GM12878 (cell line): ENCODE measurements at regions not wholly inside any gene's neighbourhood (a gene's known extent, or its start where the extent isn't known, plus 50 kb on each side); places are given as distances from the start of the nearest gene placed in this dataset.

Experiments
- ATAC-seq: fragments of 200-7000 bp; cut with Tn5 transposase; 3 replicates; pipeline ENCODE4 v1.9.1; 2020; ENCODE audit warnings: mild to moderate bottlenecking, moderate library complexity
- BruUV-seq: library from RNA; stranded (reverse); fragments of 400-500 nt; replicated peaks from 2 replicates; lab custom pipeline; 2021; lab: Mats Ljungman, UMichigan
- CTCF ChIA-PET: fragments of 300-600 bp; sonication (Branson Sonifier 250); formaldehyde crosslinking; extraction: SDS; loops from one replicate; lab custom pipeline; 2021; ENCODE audit warnings: inconsistent platforms; lab: Yijun Ruan, JAX
- POLR2A ChIA-PET: fragments of 350-600 bp; formaldehyde crosslinking; extraction: SDS; loops from one replicate; lab custom pipeline; 2021; ENCODE audit warnings: inconsistent platforms; lab: Charles Lee
- RAD21 ChIA-PET: fragments of 300-600 bp; sonication (Branson Sonifier 250); formaldehyde crosslinking; loops from one replicate; lab custom pipeline; 2023; ENCODE audit warnings: antibody characterized with exemption; ENCODE audit not compliant: unreplicated experiment; lab: Charles Lee
- SMC1A ChIA-PET: fragments of 300-600 bp; sonication (Branson Sonifier 250); formaldehyde crosslinking; loops from one replicate; lab custom pipeline; 2023; ENCODE audit not compliant: unreplicated experiment, uncharacterized antibody; lab: Charles Lee
- DNase-seq: peaks from one replicate; pipeline ENCODE4 v3.0.0-alpha.2; 2011; ENCODE audit warnings: low read depth, low spot score
- FAIRE-seq: peaks from 3 replicates; lab custom pipeline; 2011; peaks lifted over from hg19 to GRCh38; lab: Jason Lieb, UNC
- H2AFZ ChIP-seq: 2 replicates; pipeline ENCODE4 v1.6.0; 2011; ENCODE audit warnings: low read depth, low read length, control low read depth; ENCODE audit not compliant: control insufficient read depth
- H3K27ac ChIP-seq: 2 replicates; pipeline ENCODE4 v1.5.1; 2011; ENCODE audit warnings: control low read depth; ENCODE audit not compliant: control insufficient read depth, insufficient read depth
- H3K27me3 ChIP-seq, 2 experiments: replicated peaks in 1 of 2; 2 replicates each; pipeline versions ENCODE4 v1.6.0 to v1.6.1; 2011; ENCODE audit warnings: low read length in 1 of 2; ENCODE audit not compliant: control insufficient read depth in 2 of 2, insufficient read depth in 2 of 2
- H3K36me3 ChIP-seq, 2 experiments: 2 replicates each; pipeline ENCODE4 v1.5.1; 2011; ENCODE audit warnings: low read length in 1 of 2; ENCODE audit not compliant: control insufficient read depth in 2 of 2, insufficient read depth in 2 of 2
- H3K4me1 ChIP-seq: 2 replicates; pipeline ENCODE4 v1.6.1; 2011; ENCODE audit warnings: mild to moderate bottlenecking, low read length, moderate library complexity, mixed read lengths; ENCODE audit not compliant: control insufficient read depth, insufficient read depth
- H3K4me2 ChIP-seq: 2 replicates; pipeline ENCODE4 v1.6.0; 2011; ENCODE audit warnings: control low read depth; ENCODE audit not compliant: control insufficient read depth, insufficient read depth
- H3K4me3 ChIP-seq: fragments of 200-600 bp; sonication (generic); 2 replicates; pipeline ENCODE4 v1.5.1; 2016
- H3K79me2 ChIP-seq: 2 replicates; pipeline ENCODE4 v1.6.0; 2011; ENCODE audit warnings: low read length; ENCODE audit not compliant: control insufficient read depth, insufficient read depth
- H3K9ac ChIP-seq: 2 replicates; pipeline ENCODE4 v1.8.0; 2011; ENCODE audit warnings: low read length, control low read depth, mixed read lengths; ENCODE audit not compliant: control insufficient read depth, insufficient read depth
- H3K9me3 ChIP-seq: replicated peaks from 3 replicates; pipeline ENCODE4 v1.5.1; 2011; ENCODE audit warnings: mild to moderate bottlenecking, low read length; ENCODE audit not compliant: control insufficient read depth, insufficient read depth
- H4K20me1 ChIP-seq: 2 replicates; pipeline ENCODE4 v1.6.0; 2011; ENCODE audit not compliant: control insufficient read depth, insufficient read depth
- BMI1 ChIP-seq: fragments of 450-650 bp; IDR thresholded peaks from 2 replicates; pipeline ENCODE4 v1.6.1; 2016; ENCODE audit warnings: mild to moderate bottlenecking, moderate library complexity, borderline replicate concordance
- CHD1 ChIP-seq: IDR thresholded peaks from 2 replicates; pipeline ENCODE4 v1.6.1; 2012; ENCODE audit warnings: low read depth, low read length, improper control_type of control experiment
- CREM ChIP-seq: IDR thresholded peaks from 2 replicates; pipeline ENCODE4 v1.6.1; 2014; ENCODE audit warnings: antibody characterized with exemption, low read depth
- ESRRA ChIP-seq: IDR thresholded peaks from 2 replicates; pipeline ENCODE4 v1.6.1; 2012; ENCODE audit warnings: mild to moderate bottlenecking, low read length, improper control_type of control experiment
- GABPA ChIP-seq: IDR thresholded peaks from 2 replicates; pipeline ENCODE4 v1.6.1; 2014; ENCODE audit warnings: antibody characterized with exemption, low read depth, mild to moderate bottlenecking, inconsistent platforms
- HDAC2 ChIP-seq: fragments of 200-600 bp; sonication (generic); IDR thresholded peaks from 2 replicates; pipeline ENCODE4 v1.6.1; 2017
- IRF4 ChIP-seq: IDR thresholded peaks from 2 replicates; pipeline ENCODE4 v1.6.1; 2011; ENCODE audit warnings: low read depth, low read length
- PBX3 ChIP-seq: IDR thresholded peaks from 2 replicates; pipeline ENCODE4 v1.6.1; 2011; ENCODE audit warnings: mild to moderate bottlenecking, low read depth, low read length, moderate library complexity; ENCODE audit not compliant: insufficient replicate concordance
- POLR2AphosphoS2 ChIP-seq: IDR thresholded peaks from 2 replicates; pipeline ENCODE4 v1.6.1; 2011; ENCODE audit warnings: low read depth, mild to moderate bottlenecking, low read length, improper control_type of control experiment, moderate library complexity
- SIN3A ChIP-seq: IDR thresholded peaks from 2 replicates; pipeline ENCODE4 v1.6.1; 2012; ENCODE audit warnings: low read depth, low read length, improper control_type of control experiment
- SIX5 ChIP-seq: IDR thresholded peaks from 2 replicates; pipeline ENCODE4 v1.6.1; 2011; ENCODE audit warnings: mild to moderate bottlenecking, low read depth, low read length, moderate library complexity; ENCODE audit not compliant: severe bottlenecking
- SUPT20H ChIP-seq: IDR thresholded peaks from 2 replicates; pipeline ENCODE4 v1.6.1; 2011; ENCODE audit warnings: low read depth, mild to moderate bottlenecking, low read length, moderate library complexity, borderline replicate concordance; ENCODE audit not compliant: control insufficient read depth
- TCF7 ChIP-seq: IDR thresholded peaks from 2 replicates; pipeline ENCODE4 v1.6.1; 2014; ENCODE audit warnings: antibody characterized with exemption, borderline replicate concordance
- ZNF274 ChIP-seq: IDR thresholded peaks from one replicate; pipeline ENCODE4 v1.8.0; 2011; ENCODE audit not compliant: insufficient read length, insufficient read depth
- WGBS: methylation state at CpG from one replicate; pipeline ENCODE4 v1.1.6; 2016; ENCODE audit warnings: low lambda C conversion rate; ENCODE audit not compliant: insufficient replicate concordance, insufficient coverage; ENCODE audit errors: missing lambda C conversion rate; 5-methylcytosine and 5-hydroxymethylcytosine counted together
- in situ Hi-C: fragments of 300-500 bp; cut with MboI; formaldehyde crosslinking; loops from 9 replicates; pipeline ENCODE4 v1.14.3; 2018; ENCODE audit warnings: mixed read lengths
- intact Hi-C: fragments of 100-400 bp; cut with micrococcal nuclease; formaldehyde crosslinking; loops from one replicate; pipeline ENCODE4 v1.14.2; 2022; ENCODE audit not compliant: unreplicated experiment

GRCh38 chr20:40410028-40410427, 279.0 kb downstream of the MAFB start:
- Histone ChIP-seq H3K27me3 (0 out of 4 replicates have a peak, but pooled peaks cover 0 to 1% of the 10 kb centered on the region in 2 experiments), H2AFZ (no peak overlapping the region), H3K9ac (no peak overlapping the region), H4K20me1 (no peaks in the 10 kb centered on the region), H3K36me3 (no peaks in the 10 kb centered on the region), H3K27ac (no peak overlapping the region), H3K4me3 (no peak overlapping the region), H3K79me2 (no peaks in the 10 kb centered on the region), H3K9me3 (no peaks in the 10 kb centered on the region), H3K4me1 (no peaks in the 10 kb centered on the region), H3K4me2 (no peak overlapping the region)
- POLR2A ChIA-PET: no interaction called here
- DNase-seq (no peak), FAIRE-seq (no peak), ATAC-seq (no peak)
- WGBS: 15% methylated on average over 3 of the region's 3 CpGs
- CTCF ChIA-PET: no interaction called here
- intact Hi-C loops (no loop called here), in situ Hi-C loops (no loop called here)
- no TSS peak for BruUV-seq
- RAD21 ChIA-PET: no interaction called here
- SMC1A ChIA-PET: no interaction called here
- no peak for TF ChIP-seq BMI1
- no peak for TF ChIP-seq ZNF274
- no peak for TF ChIP-seq SIN3A
- no peak for TF ChIP-seq SIX5
- TF ChIP-seq SUPT20H: no peak
- no peak for TF ChIP-seq CREM
- no peak for TF ChIP-seq POLR2AphosphoS2
- TF ChIP-seq CHD1: no peak
- TF ChIP-seq IRF4: no peak
- TF ChIP-seq ESRRA: no peak
- TF ChIP-seq PBX3: no peak
- TF ChIP-seq GABPA: no peak
- TF ChIP-seq HDAC2: no peak
- TF ChIP-seq TCF7: no peak
